RWPE2 (cell line): ENCODE measurements at regions not wholly inside any gene's neighbourhood (a gene's known extent, or its start where the extent isn't known, plus 50 kb on each side); places are given as distances from the start of the nearest gene placed in this dataset.

Experiments used
- ATAC-seq: fragments of 200-7000 bp; cut with Tn5 transposase; 3 replicates; pipeline ENCODE4 v1.9.1; 2021; ENCODE audit warnings: low read depth
- DNase-seq: peaks from one replicate; pipeline ENCODE4 v3.0.0-alpha.2; 2020; ENCODE audit warnings: low spot score
- H3K27ac ChIP-seq: fragments of 450-650 bp; 2 replicates; pipeline ENCODE4 v1.5.1; 2017; ENCODE audit warnings: mild to moderate bottlenecking; ENCODE audit not compliant: poor library complexity, severe bottlenecking
- H3K27me3 ChIP-seq: fragments of 250-450 bp; sonication (Bioruptor Pico); 2 replicates; pipeline ENCODE4 v1.5.1; 2021; ENCODE audit warnings: mild to moderate bottlenecking, moderate library complexity; ENCODE audit not compliant: insufficient read depth, poor library complexity, severe bottlenecking
- H3K36me3 ChIP-seq: fragments of 250-450 bp; sonication (Bioruptor Pico); 2 replicates; pipeline ENCODE4 v1.5.1; 2020; ENCODE audit warnings: low read depth, mild to moderate bottlenecking, moderate library complexity
- H3K4me1 ChIP-seq: fragments of 250-450 bp; sonication (Bioruptor Pico); 2 replicates; pipeline ENCODE4 v1.5.1; 2021; ENCODE audit warnings: mild to moderate bottlenecking, moderate library complexity; ENCODE audit not compliant: insufficient read depth, poor library complexity, severe bottlenecking
- H3K4me3 ChIP-seq: fragments of 250-450 bp; sonication (Bioruptor Pico); 2 replicates; pipeline ENCODE4 v1.5.1; 2021; ENCODE audit warnings: mild to moderate bottlenecking, moderate library complexity; ENCODE audit not compliant: severe bottlenecking
- H3K9me3 ChIP-seq: fragments of 250-450 bp; sonication (Bioruptor Pico); 2 replicates; pipeline ENCODE4 v1.5.1; 2021; ENCODE audit warnings: mild to moderate bottlenecking, moderate library complexity; ENCODE audit not compliant: severe bottlenecking
- CTCF ChIP-seq: fragments of 450-650 bp; IDR thresholded peaks from one replicate; pipeline ENCODE4 v1.5.1; 2017; ENCODE audit warnings: mild to moderate bottlenecking, moderate library complexity; ENCODE audit not compliant: poor library complexity, severe bottlenecking

GRCh38 chr4:27930291-27930690, 1069.7 kb downstream of the STIM2 start:
- Histone ChIP-seq H3K4me1 (no peaks in the 10 kb centered on the region), H3K4me3 (no peak overlapping the region), H3K9me3 (no peaks in the 10 kb centered on the region), H3K27me3 (peaks cover 2% of the 10 kb centered on the region), H3K27ac (no peak overlapping the region), H3K36me3 (no peaks in the 10 kb centered on the region)
- DNase-seq (no peak), ATAC-seq (no peak)
- TF ChIP-seq CTCF = no peak

- H3K27ac ChIP-seq = no peak overlapping the region
- H3K4me3 ChIP-seq = no peak overlapping the region
- ATAC-seq (no peak), DNase-seq (no peak)
- TF ChIP-seq CTCF = no peak
- H3K36me3 ChIP-seq = no peaks in the 10 kb centered on the region
- no peaks in the 10 kb centered on the region for H3K4me1 ChIP-seq
- H3K9me3 ChIP-seq = no peaks in the 10 kb centered on the region
- H3K27me3 ChIP-seq = no peaks in the 10 kb centered on the region
Observed at GRCh38 chr4:27930976-27931375, 1070.3 kb downstream of the STIM2 start.

- TF ChIP-seq CTCF = no peak
- no peak for ATAC-seq
- Histone ChIP-seq H3K27ac (no peak overlapping the region), H3K4me3 (no peak overlapping the region), H3K9me3 (no peaks in the 10 kb centered on the region), H3K36me3 (no peaks in the 10 kb centered on the region), H3K4me1 (no peaks in the 10 kb centered on the region), H3K27me3 (no peaks in the 10 kb centered on the region)
- DNase-seq = no peak
Observed at GRCh38 chr4:27931584-27931983, 1070.9 kb downstream of the STIM2 start.

GRCh38 chr4:27934871-27935270, 1074.2 kb downstream of the STIM2 start:
- Histone ChIP-seq H3K4me3 (no peak overlapping the region), H3K9me3 (no peaks in the 10 kb centered on the region), H3K27ac (no peak overlapping the region), H3K27me3 (no peaks in the 10 kb centered on the region), H3K4me1 (no peaks in the 10 kb centered on the region), H3K36me3 (no peaks in the 10 kb centered on the region)
- ATAC-seq (no peak), DNase-seq (no peak)
- no peak for TF ChIP-seq CTCF

GRCh38 chr4:27946799-27947198, 1086.2 kb downstream of the STIM2 start:
- H3K27me3 ChIP-seq = no peaks in the 10 kb centered on the region
- H3K4me1 ChIP-seq = no peaks in the 10 kb centered on the region
- no peak for TF ChIP-seq CTCF
- H3K4me3 ChIP-seq = no peak overlapping the region
- ATAC-seq (no peak), DNase-seq (no peak)
- H3K36me3 ChIP-seq = no peaks in the 10 kb centered on the region
- H3K27ac ChIP-seq = no peak overlapping the region
- no peaks in the 10 kb centered on the region for H3K9me3 ChIP-seq
